ENCODE measurements at regions not wholly inside any gene's neighbourhood (a gene's known extent, or its start where the extent isn't known, plus 50 kb on each side); places are given as distances from the start of the nearest gene placed in this dataset.

- peaks cover 27% of the 10 kb centered on the region for H3K9me3 Mint-ChIP-seq (ENCODE audit: low read depth)
These were observed 273.0 kb downstream of the GLUD2 start for GRCh38 chrX:121320441-121320840.

GRCh38 chrX:121322159-121322558 lies 274.7 kb downstream of the GLUD2 start:
- H3K4me3 Mint-ChIP-seq (ENCODE audit: low read depth): no peak overlapping the region
- H3K4me1 Mint-ChIP-seq (ENCODE audit: low read depth): peaks cover 2% of the 10 kb centered on the region
- peaks cover 20% of the 10 kb centered on the region for H3K9me3 Mint-ChIP-seq (ENCODE audit: low read depth)
- TF ChIP-seq, protein P1, sequence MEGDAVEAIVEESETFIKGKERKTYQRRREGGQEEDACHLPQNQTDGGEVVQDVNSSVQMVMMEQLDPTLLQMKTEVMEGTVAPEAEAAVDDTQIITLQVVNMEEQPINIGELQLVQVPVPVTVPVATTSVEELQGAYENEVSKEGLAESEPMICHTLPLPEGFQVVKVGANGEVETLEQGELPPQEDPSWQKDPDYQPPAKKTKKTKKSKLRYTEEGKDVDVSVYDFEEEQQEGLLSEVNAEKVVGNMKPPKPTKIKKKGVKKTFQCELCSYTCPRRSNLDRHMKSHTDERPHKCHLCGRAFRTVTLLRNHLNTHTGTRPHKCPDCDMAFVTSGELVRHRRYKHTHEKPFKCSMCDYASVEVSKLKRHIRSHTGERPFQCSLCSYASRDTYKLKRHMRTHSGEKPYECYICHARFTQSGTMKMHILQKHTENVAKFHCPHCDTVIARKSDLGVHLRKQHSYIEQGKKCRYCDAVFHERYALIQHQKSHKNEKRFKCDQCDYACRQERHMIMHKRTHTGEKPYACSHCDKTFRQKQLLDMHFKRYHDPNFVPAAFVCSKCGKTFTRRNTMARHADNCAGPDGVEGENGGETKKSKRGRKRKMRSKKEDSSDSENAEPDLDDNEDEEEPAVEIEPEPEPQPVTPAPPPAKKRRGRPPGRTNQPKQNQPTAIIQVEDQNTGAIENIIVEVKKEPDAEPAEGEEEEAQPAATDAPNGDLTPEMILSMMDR (IDR thresholded peaks at IDR 0.05; ENCODE audit: unreplicated experiment): no peak
- DNase-seq (ENCODE audit: low spot score, unreplicated experiment): no peak
- H3K27ac Mint-ChIP-seq: no peak overlapping the region
- H3K36me3 Mint-ChIP-seq (ENCODE audit: insufficient read depth): no peaks in the 10 kb centered on the region
- no peaks in the 10 kb centered on the region for H3K27me3 Mint-ChIP-seq

More at GRCh38 chrX:121320441-121320840, 273.0 kb downstream of the GLUD2 start:
- no peaks in the 10 kb centered on the region for H3K36me3 Mint-ChIP-seq (ENCODE audit: insufficient read depth)
- DNase-seq (ENCODE audit: low spot score, unreplicated experiment): no peak
- H3K4me1 Mint-ChIP-seq (ENCODE audit: low read depth): peaks cover 2% of the 10 kb centered on the region
- TF ChIP-seq, protein P1 (IDR thresholded peaks at IDR 0.05; ENCODE audit: unreplicated experiment): no peak
- H3K27ac Mint-ChIP-seq: no peak overlapping the region
- no peak overlapping the region for H3K4me3 Mint-ChIP-seq (ENCODE audit: low read depth)
- H3K27me3 Mint-ChIP-seq: no peaks in the 10 kb centered on the region

DNA sequence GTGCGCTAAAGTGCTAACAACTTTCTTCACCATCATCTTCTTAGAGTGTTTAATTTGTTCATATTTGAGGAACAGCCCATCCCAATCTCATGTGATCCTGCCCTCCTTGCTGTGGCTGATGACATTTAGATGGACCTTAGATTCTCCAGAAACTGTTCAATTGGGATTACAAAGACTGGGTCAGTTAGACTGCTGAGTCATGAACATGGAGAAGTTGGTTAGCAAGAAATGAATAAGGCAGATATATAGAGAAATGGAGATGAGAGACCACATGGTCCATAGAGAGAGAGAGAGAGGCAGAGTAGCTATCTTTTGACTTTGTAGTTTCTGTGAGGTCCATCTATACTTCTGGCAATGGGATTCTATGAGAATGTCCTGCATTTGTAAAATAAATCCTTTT lies 275.9 kb downstream of the GLUD2 start:
- H3K27me3 Mint-ChIP-seq: no peaks in the 10 kb centered on the region
- no peak for DNase-seq (ENCODE audit: low spot score, unreplicated experiment)
- TF ChIP-seq, protein P1 (IDR thresholded peaks at IDR 0.05; ENCODE audit: unreplicated experiment): no peak
- no peak overlapping the region for H3K4me3 Mint-ChIP-seq (ENCODE audit: low read depth)
- no peak overlapping the region for H3K27ac Mint-ChIP-seq
- H3K9me3 Mint-ChIP-seq (ENCODE audit: low read depth): peaks cover 18% of the 10 kb centered on the region
- H3K36me3 Mint-ChIP-seq (ENCODE audit: insufficient read depth): no peaks in the 10 kb centered on the region
- H3K4me1 Mint-ChIP-seq (ENCODE audit: low read depth): peaks cover 2% of the 10 kb centered on the region

GRCh38 chrX:121333942-121334341 lies 286.5 kb downstream of the GLUD2 start:
- Mint-ChIP-seq H3K36me3 (ENCODE audit: insufficient read depth) (no peaks in the 10 kb centered on the region), H3K4me3 (ENCODE audit: low read depth) (no peak overlapping the region), H3K27ac (no peak overlapping the region), H3K27me3 (no peaks in the 10 kb centered on the region), H3K9me3 (ENCODE audit: low read depth) (peaks cover 15% of the 10 kb centered on the region), H3K4me1 (ENCODE audit: low read depth) (peaks cover 4% of the 10 kb centered on the region)
- DNase-seq (ENCODE audit: low spot score, unreplicated experiment): no peak
- TF ChIP-seq, protein P1 (IDR thresholded peaks at IDR 0.05; ENCODE audit: unreplicated experiment): peak; percentile 18

GRCh38 chrX:121336831-121337421 lies 289.5 kb downstream of the GLUD2 start:
- no peaks in the 10 kb centered on the region for H3K27me3 Mint-ChIP-seq
- no peaks in the 10 kb centered on the region for H3K36me3 Mint-ChIP-seq (ENCODE audit: insufficient read depth)
- peaks cover 4% of the 10 kb centered on the region for H3K4me1 Mint-ChIP-seq (ENCODE audit: low read depth)
- DNase-seq (ENCODE audit: low spot score, unreplicated experiment): no peak
- H3K27ac Mint-ChIP-seq: no peak overlapping the region
- H3K4me3 Mint-ChIP-seq (ENCODE audit: low read depth): no peak overlapping the region
- peaks cover 17% of the 10 kb centered on the region for H3K9me3 Mint-ChIP-seq (ENCODE audit: low read depth)
- TF ChIP-seq, protein P1 (IDR thresholded peaks at IDR 0.05; ENCODE audit: unreplicated experiment): no peak

Measured in progenitor cell of endocrine pancreas (in vitro differentiated cells).